Thyroid gland (tissue), 4 donors: ENCODE measurements at regions not wholly inside any gene's neighbourhood (a gene's known extent, or its start where the extent isn't known, plus 50 kb on each side); places are given as distances from the start of the nearest gene placed in this dataset.

Experiments used
- CTCF ChIP-seq, 6 experiments: fragments of 200-600 bp in 3 of 6; fragments of 450-650 bp in 3 of 6; sonication (generic) in 3 of 6; IDR thresholded peaks; one replicate each; pipeline ENCODE4 v1.5.1; 2016 to 2019; ENCODE audit warnings: antibody characterized with exemption in 6 of 6, mild to moderate bottlenecking in 2 of 6, inconsistent platforms in 1 of 6, moderate library complexity in 1 of 6
- POLR2A ChIP-seq, 2 donors: fragments of 450-650 bp; IDR thresholded peaks; one replicate each; pipeline ENCODE4 v1.6.1; 2017; ENCODE audit warnings: antibody characterized with exemption in 2 of 2, mild to moderate bottlenecking in 2 of 2, moderate library complexity in 1 of 2

- TF ChIP-seq CTCF (IDR thresholded peaks at IDR 0.05) = no peak
- TF ChIP-seq POLR2A (IDR thresholded peaks at IDR 0.05) = no peak
Observed at GRCh38 chr5:85602843-85603242, 1014.9 kb upstream of the COX7C start.
